Right atrium auricular region (tissue), 2 donors: ENCODE measurements at regions not wholly inside any gene's neighbourhood (a gene's known extent, or its start where the extent isn't known, plus 50 kb on each side); places are given as distances from the start of the nearest gene placed in this dataset.

Experiments used
- DNase-seq: peaks from one replicate; pipeline ENCODE4 v3.0.0-alpha.2; 2019; ENCODE audit warnings: low spot score
- H3K27ac ChIP-seq, 2 donors: fragments of 200-600 bp; sonication (generic); 1 replicate in 1 of 2; 2 replicates in 1 of 2; pipeline ENCODE4 v1.5.1; 2016 to 2019
- H3K27me3 ChIP-seq, 2 donors: fragments of 200-600 bp; sonication (generic); one replicate each; pipeline versions ENCODE4 v1.5.1 to v1.6.0; 2017 to 2019
- H3K36me3 ChIP-seq: fragments of 200-600 bp; sonication (generic); one replicate; pipeline ENCODE4 v1.5.1; 2016
- H3K4me1 ChIP-seq, 2 donors: fragments of 200-600 bp; sonication (generic); one replicate each; pipeline versions ENCODE4 v1.5.1 to v1.6.0; 2017 to 2019
- H3K4me3 ChIP-seq, 2 donors: fragments of 200-600 bp; sonication (generic); 1 replicate in 1 of 2; 2 replicates in 1 of 2; pipeline ENCODE4 v1.5.1; 2017 to 2019; ENCODE audit warnings: mild to moderate bottlenecking in 1 of 2, moderate library complexity in 1 of 2
- H3K9me3 ChIP-seq, 2 donors: fragments of 200-600 bp; sonication (generic); one replicate each; pipeline ENCODE4 v1.5.1; 2019
- TF ChIP-seq, protein P1 (sequence below), 2 donors: fragments of 200-600 bp; sonication (generic); IDR thresholded peaks; one replicate each; pipeline ENCODE4 v1.5.1; 2019; ENCODE audit warnings: antibody characterized with exemption in 2 of 2

DNA sequence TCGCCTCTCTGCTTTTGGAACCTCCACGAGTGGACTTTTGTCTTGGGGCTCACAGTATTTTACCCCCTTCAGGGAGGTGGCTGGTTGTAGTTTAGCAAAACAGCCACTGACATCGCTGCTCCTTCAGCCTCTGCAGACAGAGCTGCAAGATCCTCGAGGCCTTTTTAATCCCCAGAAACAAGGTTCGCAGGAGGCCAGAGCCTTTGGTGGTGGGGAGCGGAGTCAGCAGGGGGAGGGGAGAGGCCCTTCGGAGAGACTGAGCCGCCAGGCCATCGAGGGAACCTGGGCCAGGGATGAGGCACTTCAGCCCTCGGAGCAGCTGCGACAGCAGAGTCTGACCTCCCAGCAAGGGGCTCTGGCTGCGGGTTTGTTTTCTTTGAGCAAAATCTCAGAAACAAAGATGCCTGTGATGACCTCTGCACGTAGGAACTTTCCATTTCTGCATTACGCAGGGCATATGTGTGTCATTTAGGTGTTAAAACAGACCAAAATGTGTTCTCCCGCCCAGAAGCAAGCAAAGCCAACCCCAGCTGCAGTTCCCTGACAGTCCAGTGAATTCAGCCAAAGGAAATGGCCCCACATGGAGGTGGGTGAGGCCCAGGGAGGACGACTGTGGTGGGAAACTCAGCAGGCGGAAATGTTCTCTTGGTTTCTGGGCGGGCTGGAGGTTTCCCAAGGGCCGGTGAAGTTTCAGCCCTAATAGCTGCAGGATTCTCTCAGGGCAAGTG lies 171.2 kb upstream of the SULF2 start:
- TF ChIP-seq, protein P1, sequence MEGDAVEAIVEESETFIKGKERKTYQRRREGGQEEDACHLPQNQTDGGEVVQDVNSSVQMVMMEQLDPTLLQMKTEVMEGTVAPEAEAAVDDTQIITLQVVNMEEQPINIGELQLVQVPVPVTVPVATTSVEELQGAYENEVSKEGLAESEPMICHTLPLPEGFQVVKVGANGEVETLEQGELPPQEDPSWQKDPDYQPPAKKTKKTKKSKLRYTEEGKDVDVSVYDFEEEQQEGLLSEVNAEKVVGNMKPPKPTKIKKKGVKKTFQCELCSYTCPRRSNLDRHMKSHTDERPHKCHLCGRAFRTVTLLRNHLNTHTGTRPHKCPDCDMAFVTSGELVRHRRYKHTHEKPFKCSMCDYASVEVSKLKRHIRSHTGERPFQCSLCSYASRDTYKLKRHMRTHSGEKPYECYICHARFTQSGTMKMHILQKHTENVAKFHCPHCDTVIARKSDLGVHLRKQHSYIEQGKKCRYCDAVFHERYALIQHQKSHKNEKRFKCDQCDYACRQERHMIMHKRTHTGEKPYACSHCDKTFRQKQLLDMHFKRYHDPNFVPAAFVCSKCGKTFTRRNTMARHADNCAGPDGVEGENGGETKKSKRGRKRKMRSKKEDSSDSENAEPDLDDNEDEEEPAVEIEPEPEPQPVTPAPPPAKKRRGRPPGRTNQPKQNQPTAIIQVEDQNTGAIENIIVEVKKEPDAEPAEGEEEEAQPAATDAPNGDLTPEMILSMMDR (IDR thresholded peaks at IDR 0.05), result no peak
- Histone ChIP-seq H3K4me1 (no peaks in the 10 kb centered on the region), H3K9me3 (no peaks in the 10 kb centered on the region), H3K36me3 (no peaks in the 10 kb centered on the region), H3K4me3 (no peak overlapping the region), H3K27me3 (no peaks in the 10 kb centered on the region), H3K27ac (no peak overlapping the region)
- DNase-seq, result no peak

- DNase-seq, result no peak
- TF ChIP-seq, protein P1 (IDR thresholded peaks at IDR 0.05), result no peak
These were observed 168.2 kb upstream of the SULF2 start for GRCh38 chr20:47953471-47953870.

GRCh38 chr20:47952023-47952564 lies 166.8 kb upstream of the SULF2 start:
- no peak for DNase-seq
- no peaks in the 10 kb centered on the region for H3K4me1 ChIP-seq
- no peaks in the 10 kb centered on the region for H3K27me3 ChIP-seq
- no peaks in the 10 kb centered on the region for H3K36me3 ChIP-seq
- H3K27ac ChIP-seq, result no peak overlapping the region
- no peaks in the 10 kb centered on the region for H3K9me3 ChIP-seq
- H3K4me3 ChIP-seq, result no peak overlapping the region
- TF ChIP-seq, protein P1 (IDR thresholded peaks at IDR 0.05), result no peak

More at GRCh38 chr20:47953471-47953870, 168.2 kb upstream of the SULF2 start:
- H3K9me3 ChIP-seq, result no peaks in the 10 kb centered on the region
- no peaks in the 10 kb centered on the region for H3K4me1 ChIP-seq
- no peaks in the 10 kb centered on the region for H3K27me3 ChIP-seq
- no peak overlapping the region for H3K27ac ChIP-seq
- H3K36me3 ChIP-seq, result no peaks in the 10 kb centered on the region
- no peak overlapping the region for H3K4me3 ChIP-seq

DNA sequence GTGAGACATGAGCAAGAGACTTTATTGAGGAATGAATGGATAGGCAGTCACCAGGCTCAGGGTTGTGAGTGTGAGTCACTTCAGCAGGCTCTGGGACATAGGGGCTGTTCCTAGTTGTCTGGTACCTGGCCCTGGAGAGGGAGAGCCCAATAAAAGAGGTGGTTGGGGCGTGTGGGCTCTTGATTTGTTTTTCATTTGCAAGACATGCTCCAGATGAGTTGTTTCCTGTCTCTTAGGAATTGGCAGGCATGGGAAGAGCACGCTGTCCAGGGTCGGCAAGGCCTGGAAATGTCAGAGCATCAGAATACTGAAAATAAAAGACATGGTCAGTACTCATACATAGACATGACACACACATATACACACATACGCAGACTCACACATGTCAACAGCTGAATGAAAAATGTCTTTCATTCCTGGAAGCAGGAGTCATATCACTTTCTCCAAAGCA lies 166.3 kb upstream of the SULF2 start:
- H3K4me3 ChIP-seq, result no peak overlapping the region

GRCh38 chr20:47950913-47951283 lies 165.6 kb upstream of the SULF2 start:
- Histone ChIP-seq H3K4me3 (no peak overlapping the region), H3K36me3 (no peaks in the 10 kb centered on the region), H3K27me3 (no peaks in the 10 kb centered on the region), H3K9me3 (no peaks in the 10 kb centered on the region), H3K27ac (no peak overlapping the region), H3K4me1 (no peaks in the 10 kb centered on the region)
- DNase-seq, result no peak
- TF ChIP-seq, protein P1 (IDR thresholded peaks at IDR 0.05), result no peak

More for the DNA sequence above, 166.3 kb upstream of the SULF2 start:
- H3K36me3 ChIP-seq, result no peaks in the 10 kb centered on the region
- no peaks in the 10 kb centered on the region for H3K4me1 ChIP-seq
- no peak overlapping the region for H3K27ac ChIP-seq
- no peaks in the 10 kb centered on the region for H3K9me3 ChIP-seq
- TF ChIP-seq, protein P1 (IDR thresholded peaks at IDR 0.05), result no peak
- H3K27me3 ChIP-seq, result no peaks in the 10 kb centered on the region
- DNase-seq, result no peak
